Activated naive CD4-positive, alpha-beta T cell treated with anti-CD3 and anti-CD28 coated beads, Interleukin-2, amount 50 U/mL, for 72 hours (primary cell): ENCODE measurements at regions not wholly inside any gene's neighbourhood (a gene's known extent, or its start where the extent isn't known, plus 50 kb on each side); places are given as distances from the start of the nearest gene placed in this dataset.

ENCODE experiments used
- ATAC-seq, 2 donors: fragments of 150-1000 bp; cut with Tn5 transposase; 2 replicates each; pipeline ENCODE4 v1.10.0; 2021; ENCODE audit warnings: mild to moderate bottlenecking in 2 of 2, moderate library complexity in 2 of 2
- DNase-seq, 2 donors: peaks; one replicate each; pipeline ENCODE4 v3.0.0; 2021 to 2022; ENCODE audit warnings: low spot score in 2 of 2
- H3K27ac Mint-ChIP-seq, 2 donors: one replicate each; pipeline ENCODE4 v1.8.0; 2022; ENCODE audit warnings: mild to moderate bottlenecking in 2 of 2, mixed read lengths in 2 of 2
- H3K36me3 Mint-ChIP-seq, 2 donors: one replicate each; pipeline ENCODE4 v1.8.0; 2022; ENCODE audit warnings: mixed read lengths in 2 of 2
- H3K9me3 Mint-ChIP-seq, 2 donors: one replicate each; pipeline ENCODE4 v1.8.0; 2022; ENCODE audit warnings: mixed read lengths in 2 of 2

DNA sequence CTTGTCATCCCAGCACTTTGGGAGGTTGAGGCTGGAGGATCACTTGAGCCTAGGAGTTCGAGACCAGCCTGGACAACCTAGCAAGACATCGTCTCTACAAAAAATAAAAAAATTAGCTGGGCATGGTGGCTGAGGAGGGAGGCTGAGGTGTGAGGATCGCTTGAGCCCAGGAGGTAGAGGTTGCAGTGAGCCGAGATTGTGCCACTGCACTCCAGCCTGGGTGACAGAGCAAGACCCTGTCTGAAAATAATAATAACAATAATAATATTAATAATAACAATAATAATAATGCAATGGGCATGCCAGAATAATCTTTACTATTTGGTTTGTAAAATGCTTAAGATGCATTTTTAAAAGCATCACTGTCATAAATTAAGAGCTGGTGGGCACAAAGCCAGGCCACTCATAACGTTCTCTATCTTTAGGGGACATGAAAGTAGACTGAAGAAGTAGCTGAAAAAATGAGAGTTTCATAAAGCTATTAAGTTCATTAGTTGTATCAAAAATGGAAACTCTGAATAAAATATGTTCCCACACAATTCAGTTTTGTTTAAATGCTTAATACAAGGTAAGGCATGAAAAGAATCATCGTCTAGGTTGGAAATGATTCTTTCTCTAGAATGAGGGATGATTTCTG, 51.6 kb upstream of the ITPKB start:
- DNase-seq (no peak), ATAC-seq (peak in 1 of 2 donors; percentile 61)
- no peak overlapping the region for H3K27ac Mint-ChIP-seq
- no peaks in the 10 kb centered on the region for H3K36me3 Mint-ChIP-seq
- no peaks in the 10 kb centered on the region for H3K9me3 Mint-ChIP-seq

DNA sequence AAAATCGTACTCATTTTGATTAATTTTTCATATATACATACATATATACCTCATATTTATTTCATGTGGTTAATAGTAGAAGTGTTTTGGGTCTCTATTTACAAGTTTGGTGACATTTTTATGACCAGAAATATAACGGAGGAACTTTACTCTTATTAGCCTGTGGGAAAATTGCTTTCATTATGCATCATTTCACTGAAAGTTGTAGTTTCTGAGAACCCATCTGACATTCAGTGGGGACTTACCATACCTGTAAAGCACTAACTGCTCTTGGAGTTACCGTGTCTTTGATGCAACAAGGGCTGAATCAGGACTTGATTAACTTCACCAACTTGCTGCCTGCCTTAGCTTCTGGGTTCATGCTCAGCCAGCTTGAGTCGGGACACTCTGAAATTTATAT, 49.9 kb upstream of the ITPKB start:
- no peaks in the 10 kb centered on the region for H3K36me3 Mint-ChIP-seq
- H3K9me3 Mint-ChIP-seq = no peaks in the 10 kb centered on the region
- H3K27ac Mint-ChIP-seq = no peak overlapping the region
- DNase-seq (no peak), ATAC-seq (peak in 1 of 2 donors; percentile 47)
